ENCODE measurements at regions not wholly inside any gene's neighbourhood (a gene's known extent, or its start where the extent isn't known, plus 50 kb on each side); places are given as distances from the start of the nearest gene placed in this dataset.

DNA sequence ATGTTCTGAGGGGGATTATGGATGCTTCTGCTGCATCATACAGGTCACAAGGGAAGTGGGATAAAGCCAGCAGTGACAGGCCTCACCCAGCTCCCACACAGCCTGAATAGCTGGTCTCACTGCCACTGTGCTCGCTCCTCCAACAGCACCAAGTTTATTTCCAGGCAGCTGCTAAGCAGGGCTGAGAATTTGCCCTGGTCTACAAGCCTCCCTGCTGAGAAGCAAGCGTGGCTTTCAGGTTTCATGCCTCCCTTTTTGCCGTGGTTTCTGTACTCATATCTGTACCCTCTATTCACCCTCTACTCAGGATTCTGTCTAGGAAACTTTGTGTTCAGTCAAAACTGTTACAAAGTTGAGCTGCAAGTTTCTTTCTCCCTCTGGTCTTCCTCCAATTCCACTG lies 78.6 kb downstream of the MAGEC1 start:
- no peak for TF ChIP-seq CTCF (IDR thresholded peaks at IDR 0.05)
- no peak for TF ChIP-seq POLR2A (IDR thresholded peaks at IDR 0.05)
